CD4-positive, alpha-beta T cell treated with Interleukin-6 at 100 ng/mL for 8 hours (primary cell): ENCODE measurements at regions not wholly inside any gene's neighbourhood (a gene's known extent, or its start where the extent isn't known, plus 50 kb on each side); places are given as distances from the start of the nearest gene placed in this dataset.

Experiments used
- DNase-seq: peaks from one replicate; pipeline ENCODE4 v3.0.0-alpha.2; 2020; ENCODE audit warnings: mixed read lengths, low spot score

GRCh38 chr10:88082806-88083596, 219.6 kb downstream of the PTEN start:
- DNase-seq: no peak

- no peak for DNase-seq
Measured at GRCh38 chr10:88083597-88083989, 220.2 kb downstream of the PTEN start.

- no peak for DNase-seq
Measured at GRCh38 chr10:88086187-88086960, 222.9 kb downstream of the PTEN start.

- DNase-seq: no peak
Measured at GRCh38 chr10:88088441-88089340, 225.3 kb downstream of the PTEN start.

GRCh38 chr10:88089498-88089897, 226.1 kb downstream of the PTEN start:
- DNase-seq: no peak

- DNase-seq: no peak
Measured at GRCh38 chr10:88090568-88091214, 227.3 kb downstream of the PTEN start.

- DNase-seq: peak; percentile 79
Measured at GRCh38 chr10:88091490-88092061, 228.2 kb downstream of the PTEN start.

- no peak for DNase-seq
Measured at GRCh38 chr10:88092265-88092664, 228.8 kb downstream of the PTEN start.

- DNase-seq: no peak
Measured at GRCh38 chr10:88092973-88093372, 229.5 kb downstream of the PTEN start.

- no peak for DNase-seq
Measured at GRCh38 chr10:88094795-88095194, 231.4 kb downstream of the PTEN start.

- DNase-seq: no peak
Measured at GRCh38 chr10:88095223-88095721, 231.8 kb downstream of the PTEN start.

- DNase-seq: no peak
Measured at GRCh38 chr10:88095778-88096431, 232.5 kb downstream of the PTEN start.

- DNase-seq: no peak
Measured at GRCh38 chr10:88097092-88097516, 233.7 kb downstream of the PTEN start.

GRCh38 chr10:88097536-88097935, 234.1 kb downstream of the PTEN start:
- DNase-seq: no peak

- no peak for DNase-seq
Measured at GRCh38 chr10:88100281-88100680, 236.9 kb downstream of the PTEN start.

- DNase-seq: no peak
Measured at GRCh38 chr10:88101666-88102065, 238.2 kb downstream of the PTEN start.

- no peak for DNase-seq
Measured at GRCh38 chr10:88103576-88103975, 240.2 kb downstream of the PTEN start.

- no peak for DNase-seq
Measured at GRCh38 chr10:88104223-88104622, 240.8 kb downstream of the PTEN start.

- DNase-seq: no peak
Measured at GRCh38 chr10:88106366-88106765, 242.9 kb downstream of the PTEN start.

- DNase-seq: no peak
Measured at GRCh38 chr10:88107296-88108097, 244.1 kb downstream of the PTEN start.
